ENCODE measurements at regions not wholly inside any gene's neighbourhood (a gene's known extent, or its start where the extent isn't known, plus 50 kb on each side); places are given as distances from the start of the nearest gene placed in this dataset.

GRCh38 chr15:31470756-31471155, 144.1 kb downstream of the KLF13 start:
- TF ChIP-seq CTCF (IDR thresholded peaks at IDR 0.05; ENCODE audit: low read depth, low read length), result no peak
- H3K4me3 ChIP-seq (ENCODE audit: low read depth, low read length), result no peak overlapping the region

- TF ChIP-seq CTCF (IDR thresholded peaks at IDR 0.05; ENCODE audit: low read depth, low read length), result no peak
- no peak overlapping the region for H3K4me3 ChIP-seq (ENCODE audit: low read depth, low read length)
These were observed 145.2 kb downstream of the KLF13 start for GRCh38 chr15:31471731-31472430.

- TF ChIP-seq CTCF (IDR thresholded peaks at IDR 0.05; ENCODE audit: low read depth, low read length), result no peak
- no peak overlapping the region for H3K4me3 ChIP-seq (ENCODE audit: low read depth, low read length)
These were observed 146.2 kb downstream of the KLF13 start for GRCh38 chr15:31472636-31473384.

- H3K4me3 ChIP-seq (ENCODE audit: low read depth, low read length), result no peak overlapping the region
These were observed 146.9 kb downstream of the KLF13 start for GRCh38 chr15:31473385-31474058.

GRCh38 chr15:31474059-31474868, 147.6 kb downstream of the KLF13 start:
- no peak overlapping the region for H3K4me3 ChIP-seq (ENCODE audit: low read depth, low read length)
- TF ChIP-seq CTCF (IDR thresholded peaks at IDR 0.05; ENCODE audit: low read depth, low read length), result no peak

More at GRCh38 chr15:31473385-31474058, 146.9 kb downstream of the KLF13 start:
- TF ChIP-seq CTCF (IDR thresholded peaks at IDR 0.05; ENCODE audit: low read depth, low read length), result no peak

GRCh38 chr15:31476236-31476810, 149.7 kb downstream of the KLF13 start:
- H3K4me3 ChIP-seq (ENCODE audit: low read depth, low read length), result no peak overlapping the region
- no peak for TF ChIP-seq CTCF (IDR thresholded peaks at IDR 0.05; ENCODE audit: low read depth, low read length)
